ENCODE measurements at regions not wholly inside any gene's neighbourhood (a gene's known extent, or its start where the extent isn't known, plus 50 kb on each side); places are given as distances from the start of the nearest gene placed in this dataset.

DNA sequence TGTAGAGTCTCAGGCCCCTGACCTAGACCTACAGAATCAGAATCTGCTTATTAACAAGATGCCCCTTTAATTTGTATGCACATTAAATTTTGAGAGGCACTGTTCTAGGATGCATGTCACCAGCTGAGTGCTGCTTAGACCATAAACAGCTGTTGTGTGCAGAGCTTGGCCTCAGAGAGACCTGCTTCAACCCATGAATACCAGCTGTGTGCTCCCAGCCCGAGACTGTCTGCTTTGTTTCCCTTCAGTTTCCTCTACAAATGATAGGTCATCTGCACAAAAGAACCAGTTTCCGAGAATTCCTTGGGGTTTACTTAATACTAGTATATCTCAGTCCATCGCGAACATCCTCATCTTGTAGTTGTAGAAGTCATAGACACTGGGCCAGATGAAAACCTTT, 158.5 kb upstream of the PFN2 start:
- Histone ChIP-seq H3K4me3 (ENCODE audit: control extremely low read depth in 1 of 5, extremely low read depth in 1 of 5, insufficient read depth in 1 of 5, low read depth in 2 of 5, low read length in 4 of 5) (no peak overlapping the region), H3K4me2 (replicated peaks; ENCODE audit: low read depth, low read length, poor library complexity, severe bottlenecking) (no peak overlapping the region), H3K4me1 (ENCODE audit: control insufficient read depth in 2 of 2, insufficient read depth in 2 of 2, low read length in 2 of 2) (no peaks in the 10 kb centered on the region), H3K27me3 (replicated peaks in 1 of 4; ENCODE audit: control extremely low read depth in 1 of 4, control insufficient read depth in 3 of 4, insufficient read depth in 4 of 4, low read length in 3 of 4) (peaks cover 0 to 5% (median 3%) of the 10 kb centered on the region in 4 experiments), H2AFZ (ENCODE audit: insufficient read depth, low read depth, low read length, poor library complexity, severe bottlenecking) (no peak overlapping the region), H3K36me3 (replicated peaks in 1 of 2; ENCODE audit: control extremely low read depth in 1 of 2, control insufficient read depth in 1 of 2, extremely low read depth in 1 of 2, insufficient read depth in 2 of 2, low read length in 1 of 2) (no peaks in the 10 kb centered on the region), H4K20me1 (ENCODE audit: control insufficient read depth, insufficient read depth, low read length, poor library complexity, severe bottlenecking) (no peaks in the 10 kb centered on the region), H3K9ac (ENCODE audit: low read length) (no peak overlapping the region), H3K79me2 (ENCODE audit: control insufficient read depth, insufficient read depth, low read length) (no peaks in the 10 kb centered on the region), H3K27ac (ENCODE audit: low read length in 2 of 2) (no peak overlapping the region), H3K9me3 (ENCODE audit: control extremely low read depth in 1 of 3, control insufficient read depth in 2 of 3, insufficient read depth in 1 of 3, low read length in 2 of 3) (no peaks in the 10 kb centered on the region)
- Mint-ChIP-seq H3K4me1 (no peaks in the 10 kb centered on the region), H3K9me3 (ENCODE audit: insufficient read depth) (no peaks in the 10 kb centered on the region), H3K27me3 (peaks cover 22% of the 10 kb centered on the region), H3K27ac (no peak overlapping the region), H3K4me3 (no peak overlapping the region)
- 90% methylated on average over 1 of the region's 4 CpGs for WGBS (ENCODE audit: insufficient coverage)
- POLR2A ChIA-PET, result no interaction called here
- intact Hi-C loops (cut with micrococcal nuclease), result no loop called here
- no peak for ATAC-seq (ENCODE audit: low read depth)
- no peak for TF ChIP-seq EZH2 (IDR thresholded peaks at IDR 0.05; ENCODE audit: borderline replicate concordance, insufficient read depth, low read depth, low read length, poor library complexity, severe bottlenecking)
- TF ChIP-seq, protein P1, sequence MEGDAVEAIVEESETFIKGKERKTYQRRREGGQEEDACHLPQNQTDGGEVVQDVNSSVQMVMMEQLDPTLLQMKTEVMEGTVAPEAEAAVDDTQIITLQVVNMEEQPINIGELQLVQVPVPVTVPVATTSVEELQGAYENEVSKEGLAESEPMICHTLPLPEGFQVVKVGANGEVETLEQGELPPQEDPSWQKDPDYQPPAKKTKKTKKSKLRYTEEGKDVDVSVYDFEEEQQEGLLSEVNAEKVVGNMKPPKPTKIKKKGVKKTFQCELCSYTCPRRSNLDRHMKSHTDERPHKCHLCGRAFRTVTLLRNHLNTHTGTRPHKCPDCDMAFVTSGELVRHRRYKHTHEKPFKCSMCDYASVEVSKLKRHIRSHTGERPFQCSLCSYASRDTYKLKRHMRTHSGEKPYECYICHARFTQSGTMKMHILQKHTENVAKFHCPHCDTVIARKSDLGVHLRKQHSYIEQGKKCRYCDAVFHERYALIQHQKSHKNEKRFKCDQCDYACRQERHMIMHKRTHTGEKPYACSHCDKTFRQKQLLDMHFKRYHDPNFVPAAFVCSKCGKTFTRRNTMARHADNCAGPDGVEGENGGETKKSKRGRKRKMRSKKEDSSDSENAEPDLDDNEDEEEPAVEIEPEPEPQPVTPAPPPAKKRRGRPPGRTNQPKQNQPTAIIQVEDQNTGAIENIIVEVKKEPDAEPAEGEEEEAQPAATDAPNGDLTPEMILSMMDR (IDR thresholded peaks at IDR 0.05), result no peak
- CTCF ChIA-PET, result no interaction called here
- no peak for DNase-seq

DNA sequence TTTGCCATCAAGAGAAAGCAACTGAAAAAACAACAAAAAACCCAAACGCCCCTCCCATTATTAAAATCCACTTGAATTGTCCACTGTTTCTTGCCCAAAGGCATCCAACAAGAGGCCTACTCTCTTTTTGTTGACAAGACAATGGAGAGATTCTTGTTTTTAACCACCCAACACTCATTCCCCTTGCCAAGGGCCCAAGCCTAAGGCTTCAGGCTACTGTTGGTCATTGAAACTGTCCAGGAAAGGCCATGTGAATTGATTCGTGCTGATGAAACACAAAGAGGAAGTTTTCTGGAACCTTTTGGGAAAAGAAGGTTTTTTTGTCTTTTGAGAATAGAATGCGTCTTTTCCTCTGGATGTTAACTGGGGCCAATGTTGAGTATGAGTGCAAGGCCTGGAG, 157.4 kb upstream of the PFN2 start:
- Histone ChIP-seq H3K27ac (ENCODE audit: low read length in 2 of 2) (no peak overlapping the region), H3K27me3 (replicated peaks in 1 of 4; ENCODE audit: control extremely low read depth in 1 of 4, control insufficient read depth in 3 of 4, insufficient read depth in 4 of 4, low read length in 3 of 4) (peaks cover 0 to 5% (median 3%) of the 10 kb centered on the region in 4 experiments), H3K36me3 (replicated peaks in 1 of 2; ENCODE audit: control extremely low read depth in 1 of 2, control insufficient read depth in 1 of 2, extremely low read depth in 1 of 2, insufficient read depth in 2 of 2, low read length in 1 of 2) (no peaks in the 10 kb centered on the region), H4K20me1 (ENCODE audit: control insufficient read depth, insufficient read depth, low read length, poor library complexity, severe bottlenecking) (no peaks in the 10 kb centered on the region), H3K9me3 (ENCODE audit: control extremely low read depth in 1 of 3, control insufficient read depth in 2 of 3, insufficient read depth in 1 of 3, low read length in 2 of 3) (no peaks in the 10 kb centered on the region), H2AFZ (ENCODE audit: insufficient read depth, low read depth, low read length, poor library complexity, severe bottlenecking) (no peak overlapping the region), H3K4me3 (ENCODE audit: control extremely low read depth in 1 of 5, extremely low read depth in 1 of 5, insufficient read depth in 1 of 5, low read depth in 2 of 5, low read length in 4 of 5) (no peak overlapping the region), H3K9ac (ENCODE audit: low read length) (no peak overlapping the region), H3K4me1 (ENCODE audit: control insufficient read depth in 2 of 2, insufficient read depth in 2 of 2, low read length in 2 of 2) (no peaks in the 10 kb centered on the region), H3K4me2 (replicated peaks; ENCODE audit: low read depth, low read length, poor library complexity, severe bottlenecking) (no peak overlapping the region), H3K79me2 (ENCODE audit: control insufficient read depth, insufficient read depth, low read length) (no peaks in the 10 kb centered on the region)
- Mint-ChIP-seq H3K27ac (no peak overlapping the region), H3K4me1 (no peaks in the 10 kb centered on the region), H3K4me3 (no peak overlapping the region), H3K9me3 (ENCODE audit: insufficient read depth) (no peaks in the 10 kb centered on the region), H3K27me3 (peaks cover 22% of the 10 kb centered on the region)
- intact Hi-C loops (cut with micrococcal nuclease), result no loop called here
- TF ChIP-seq, protein P1 (IDR thresholded peaks at IDR 0.05), result no peak
- no peak for TF ChIP-seq EZH2 (IDR thresholded peaks at IDR 0.05; ENCODE audit: borderline replicate concordance, insufficient read depth, low read depth, low read length, poor library complexity, severe bottlenecking)
- POLR2A ChIA-PET, result no interaction called here
- CTCF ChIA-PET, result no interaction called here
- WGBS (ENCODE audit: insufficient coverage), result 50% methylated on average over 2 of the region's 3 CpGs
- DNase-seq, result no peak
- no peak for ATAC-seq (ENCODE audit: low read depth)
